Loucy (cell line): ENCODE measurements at regions not wholly inside any gene's neighbourhood (a gene's known extent, or its start where the extent isn't known, plus 50 kb on each side); places are given as distances from the start of the nearest gene placed in this dataset.

ENCODE experiments used
- CTCF ChIP-seq: fragments of 200-600 bp; sonication (generic); conservative IDR thresholded peaks from 2 replicates; pipeline ENCODE4 v1.5.1; 2014; ENCODE audit warnings: mild to moderate bottlenecking, antibody characterized with exemption, low read length
- EZH2phosphoT487 ChIP-seq: fragments of 200-600 bp; IDR thresholded peaks from 2 replicates; pipeline ENCODE4 v1.6.1; 2018; ENCODE audit warnings: antibody characterized with exemption, mild to moderate bottlenecking, moderate library complexity, borderline replicate concordance

DNA sequence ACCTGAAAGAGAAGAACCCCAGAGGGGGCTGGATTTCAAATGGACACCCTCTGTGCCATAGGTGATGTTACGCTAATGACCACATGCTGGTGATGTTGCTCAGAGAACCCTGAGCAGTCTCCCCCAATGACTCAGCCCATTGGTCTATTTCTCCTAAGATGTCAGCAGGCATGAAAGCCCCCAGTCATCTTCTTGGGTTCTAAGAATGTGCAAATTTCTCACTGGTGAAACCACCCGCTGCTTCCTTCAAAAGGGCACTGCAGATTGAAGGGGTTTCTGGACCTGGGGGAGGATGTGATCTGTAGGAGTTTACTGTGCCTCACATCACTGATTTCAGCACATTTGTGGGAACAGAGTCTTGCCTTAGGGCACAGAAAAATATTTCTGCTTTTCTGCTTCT, 298.4 kb upstream of the MOCS1 start:
- TF ChIP-seq CTCF = no peak
- no peak for TF ChIP-seq EZH2phosphoT487
